Frontal cortex (tissue), 3 donors: ENCODE measurements at regions not wholly inside any gene's neighbourhood (a gene's known extent, or its start where the extent isn't known, plus 50 kb on each side); places are given as distances from the start of the nearest gene placed in this dataset.

Experiments used
- DNase-seq, 2 donors: peaks; one replicate each; pipeline ENCODE4 v3.0.0; 2012; ENCODE audit warnings: low spot score in 2 of 2
- FAIRE-seq: peaks from 2 replicates; lab custom pipeline; 2012; peaks lifted over from hg19 to GRCh38; lab: Jason Lieb, UNC
- donor health status: control.
- donor health status: control.
- donor health status: control.

- DNase-seq (no peak), FAIRE-seq (no peak)
Measured at GRCh38 chr17:74150428-74151025, 53.0 kb upstream of the RPL38 start.

DNA sequence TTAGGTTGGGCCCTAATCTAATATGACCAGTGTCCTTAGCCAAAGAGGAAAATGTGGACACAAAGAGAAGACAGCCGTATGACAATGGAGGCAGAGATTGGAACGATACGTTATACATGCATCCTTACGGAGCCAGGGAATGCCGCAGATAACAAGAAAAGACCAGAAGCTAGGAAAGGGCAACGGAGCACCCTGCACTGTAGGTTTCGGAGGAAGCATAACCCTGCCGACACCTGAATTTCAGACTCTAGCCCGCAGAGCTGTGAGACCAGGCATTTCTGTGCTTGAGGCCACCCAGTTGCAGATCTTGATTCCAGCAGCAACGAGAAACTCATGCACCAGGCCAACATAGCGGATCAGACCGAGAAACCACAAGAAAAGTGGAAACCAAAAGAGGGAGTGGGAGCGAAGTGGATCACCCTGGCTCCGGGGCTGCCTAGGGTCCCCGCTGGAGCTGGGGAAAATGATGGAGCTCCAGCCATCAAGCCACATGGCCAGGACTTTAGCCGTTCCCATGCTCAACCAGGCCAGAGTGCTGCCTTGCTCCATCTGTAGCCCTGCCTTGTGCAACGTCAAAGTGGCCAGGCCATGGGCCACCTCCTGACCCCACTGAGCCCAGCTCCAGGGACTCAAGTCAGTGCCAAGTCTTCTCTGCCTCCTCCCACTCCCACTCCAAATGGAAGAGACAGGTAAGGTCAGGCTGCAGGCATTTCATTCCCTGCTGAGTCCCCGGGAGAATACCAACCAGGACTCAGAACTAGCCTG lies 51.7 kb upstream of the RPL38 start:
- FAIRE-seq (no peak), DNase-seq (no peak)

DNA sequence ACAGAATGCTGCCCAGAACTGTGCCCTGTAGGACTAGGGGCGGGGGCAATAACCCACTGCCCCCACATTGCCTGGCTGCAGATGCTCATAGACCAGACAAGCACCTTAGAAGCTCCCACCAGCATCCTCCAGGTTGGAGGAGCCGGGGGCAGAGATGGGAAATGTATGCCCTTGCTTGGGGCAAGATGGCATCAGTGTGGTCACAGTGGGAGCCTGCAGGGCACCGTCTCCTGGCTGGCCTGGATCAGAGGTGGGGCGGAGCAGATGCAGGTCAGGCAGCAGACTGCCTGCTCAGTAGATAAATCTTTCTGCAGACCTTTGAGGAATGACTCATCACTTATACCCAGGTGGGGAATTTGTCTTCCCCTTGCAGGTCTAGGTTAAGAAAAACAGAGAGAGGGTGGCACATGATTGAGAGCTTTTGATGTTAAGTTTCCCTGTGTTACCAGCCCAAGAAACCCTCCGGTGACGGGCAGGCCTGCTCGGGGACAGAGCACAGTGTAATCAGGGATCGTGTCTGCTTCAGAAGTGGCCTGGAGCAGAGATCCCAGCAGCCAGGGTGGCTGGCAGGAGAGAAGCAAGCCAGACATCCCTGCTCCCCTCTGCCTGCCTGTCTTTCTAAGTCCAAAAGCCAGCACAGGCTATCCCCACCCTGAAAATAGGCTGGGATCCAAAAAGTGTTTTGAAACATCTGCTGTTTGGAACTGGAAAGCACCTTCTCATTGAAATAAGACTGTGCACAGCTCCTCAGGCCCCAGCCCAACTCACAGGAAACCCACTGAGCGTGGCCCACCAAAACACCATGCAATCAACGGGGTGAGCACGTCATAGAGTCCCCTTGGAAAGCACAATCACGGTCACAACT lies 50.7 kb upstream of the RPL38 start:
- no peak for FAIRE-seq
- no peak for DNase-seq

DNA sequence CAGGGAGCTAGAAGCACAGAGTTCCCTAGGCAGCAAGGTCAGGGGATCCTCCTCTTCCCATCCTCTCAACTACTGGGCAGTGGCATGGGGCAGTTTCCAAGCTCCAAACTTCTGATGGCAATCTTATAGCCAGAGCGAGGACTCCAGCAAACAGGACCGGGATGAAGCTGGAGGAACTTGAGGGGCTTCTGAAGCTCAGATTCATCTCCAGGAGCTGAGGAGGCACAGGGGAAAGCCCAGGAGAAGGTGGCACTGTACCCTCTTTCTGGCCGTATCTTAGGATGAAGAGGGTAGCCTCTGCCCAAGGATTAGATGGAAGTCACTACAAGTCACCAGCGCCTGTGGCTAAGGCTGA lies 50.0 kb upstream of the RPL38 start:
- FAIRE-seq (no peak), DNase-seq (no peak)
